ENCODE measurements at regions not wholly inside any gene's neighbourhood (a gene's known extent, or its start where the extent isn't known, plus 50 kb on each side); places are given as distances from the start of the nearest gene placed in this dataset.

DNA sequence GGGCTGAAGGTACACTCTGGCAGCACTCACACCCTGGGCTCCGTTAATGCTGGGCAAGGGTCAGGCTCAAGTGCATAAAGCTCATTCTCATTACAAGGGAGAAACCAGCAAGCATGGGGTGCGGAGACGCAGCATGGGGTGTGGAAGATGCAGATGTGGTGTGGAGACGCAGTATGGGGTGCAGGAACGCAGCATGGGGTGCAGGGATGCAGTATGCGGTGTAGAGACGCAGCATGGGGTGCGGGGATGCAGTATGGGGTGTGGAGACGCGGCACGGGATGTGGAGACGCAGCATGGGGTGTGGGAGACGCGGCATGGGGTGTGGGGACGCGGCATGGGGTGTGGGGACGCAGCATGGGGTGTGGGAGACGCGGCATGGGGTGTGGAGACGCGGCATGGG is 390.7 kb downstream of the NPHP4 start:
- no peak overlapping the region for H3K27ac Mint-ChIP-seq
- peaks cover 14% of the 10 kb centered on the region for H3K27me3 Mint-ChIP-seq (ENCODE audit: low read depth)
- H3K36me3 Mint-ChIP-seq (ENCODE audit: low read depth) = peaks cover 8% of the 10 kb centered on the region
- TF ChIP-seq, protein P1, sequence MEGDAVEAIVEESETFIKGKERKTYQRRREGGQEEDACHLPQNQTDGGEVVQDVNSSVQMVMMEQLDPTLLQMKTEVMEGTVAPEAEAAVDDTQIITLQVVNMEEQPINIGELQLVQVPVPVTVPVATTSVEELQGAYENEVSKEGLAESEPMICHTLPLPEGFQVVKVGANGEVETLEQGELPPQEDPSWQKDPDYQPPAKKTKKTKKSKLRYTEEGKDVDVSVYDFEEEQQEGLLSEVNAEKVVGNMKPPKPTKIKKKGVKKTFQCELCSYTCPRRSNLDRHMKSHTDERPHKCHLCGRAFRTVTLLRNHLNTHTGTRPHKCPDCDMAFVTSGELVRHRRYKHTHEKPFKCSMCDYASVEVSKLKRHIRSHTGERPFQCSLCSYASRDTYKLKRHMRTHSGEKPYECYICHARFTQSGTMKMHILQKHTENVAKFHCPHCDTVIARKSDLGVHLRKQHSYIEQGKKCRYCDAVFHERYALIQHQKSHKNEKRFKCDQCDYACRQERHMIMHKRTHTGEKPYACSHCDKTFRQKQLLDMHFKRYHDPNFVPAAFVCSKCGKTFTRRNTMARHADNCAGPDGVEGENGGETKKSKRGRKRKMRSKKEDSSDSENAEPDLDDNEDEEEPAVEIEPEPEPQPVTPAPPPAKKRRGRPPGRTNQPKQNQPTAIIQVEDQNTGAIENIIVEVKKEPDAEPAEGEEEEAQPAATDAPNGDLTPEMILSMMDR (IDR thresholded peaks at IDR 0.05; ENCODE audit: unreplicated experiment in 3 of 3) = no peak
- H3K9me3 Mint-ChIP-seq = peaks cover 3% of the 10 kb centered on the region
- H3K4me1 Mint-ChIP-seq = peaks cover 27% of the 10 kb centered on the region
- no peak overlapping the region for H3K4me3 Mint-ChIP-seq

DNA sequence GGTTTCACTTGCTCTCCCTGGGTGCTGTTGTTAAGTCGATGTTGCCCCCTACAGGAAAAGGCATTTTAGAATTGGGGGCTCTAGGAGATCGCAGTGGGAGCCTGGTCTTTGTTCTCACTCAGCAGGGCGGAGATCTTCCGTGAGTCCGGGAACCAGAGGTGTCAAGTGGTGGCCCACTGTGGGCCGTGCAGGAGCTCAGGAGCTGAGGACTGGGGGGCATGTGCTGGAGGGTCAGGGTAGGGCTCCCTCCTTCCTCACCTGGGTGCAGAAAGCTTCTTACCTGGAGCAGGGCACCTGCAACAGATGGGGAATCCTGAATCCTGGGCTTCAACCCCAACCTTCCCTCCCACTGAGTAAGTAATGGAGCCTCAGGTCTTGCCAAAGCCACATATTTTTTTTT is 392.7 kb downstream of the NPHP4 start:
- peaks cover 8% of the 10 kb centered on the region for H3K36me3 Mint-ChIP-seq (ENCODE audit: low read depth)
- H3K4me3 Mint-ChIP-seq = no peak overlapping the region
- TF ChIP-seq, protein P1 (IDR thresholded peaks at IDR 0.05; ENCODE audit: unreplicated experiment in 3 of 3) = no peak

DNA sequence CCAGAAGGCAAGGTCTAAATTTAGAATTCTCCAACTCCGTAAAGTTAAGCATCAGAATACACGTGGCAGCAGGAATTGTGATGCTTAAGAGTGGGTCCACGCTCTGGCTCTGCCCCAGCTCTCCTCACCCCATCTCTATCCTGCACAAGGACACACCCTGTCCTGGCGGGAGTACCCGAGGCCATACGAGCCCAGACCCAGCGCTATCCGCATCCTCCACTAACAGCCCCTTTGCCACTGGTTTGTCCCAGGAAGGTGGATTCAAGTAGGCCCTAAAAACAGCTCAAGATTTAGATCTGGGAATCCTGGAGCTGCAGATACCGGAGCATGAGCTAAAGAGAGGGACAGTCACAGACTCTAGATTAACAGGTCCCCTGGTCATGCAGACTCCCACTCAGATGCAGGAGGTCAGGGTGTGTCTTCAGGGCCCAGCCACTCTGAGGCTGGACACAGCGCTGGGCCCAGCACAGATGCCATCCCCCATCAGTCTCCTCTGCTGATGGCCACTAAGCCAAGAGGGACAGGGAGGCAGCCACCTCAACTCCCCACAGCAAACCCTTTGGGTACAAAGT is 393.3 kb downstream of the NPHP4 start:
- Mint-ChIP-seq H3K27me3 (ENCODE audit: low read depth) (peaks cover 14% of the 10 kb centered on the region), H3K9me3 (peaks cover 2% of the 10 kb centered on the region), H3K36me3 (ENCODE audit: low read depth) (peaks cover 2% of the 10 kb centered on the region), H3K4me1 (peaks cover 34% of the 10 kb centered on the region), H3K27ac (peak overlapping the region in 1 of 3 experiments; percentile 68), H3K4me3 (no peak overlapping the region)
- TF ChIP-seq, protein P1 (IDR thresholded peaks at IDR 0.05; ENCODE audit: unreplicated experiment in 3 of 3) = no peak

More for the DNA sequence above, 392.7 kb downstream of the NPHP4 start:
- Mint-ChIP-seq H3K27me3 (ENCODE audit: low read depth) (peaks cover 14% of the 10 kb centered on the region), H3K9me3 (peaks cover 3% of the 10 kb centered on the region), H3K27ac (no peak overlapping the region), H3K4me1 (peaks cover 28% of the 10 kb centered on the region)

DNA sequence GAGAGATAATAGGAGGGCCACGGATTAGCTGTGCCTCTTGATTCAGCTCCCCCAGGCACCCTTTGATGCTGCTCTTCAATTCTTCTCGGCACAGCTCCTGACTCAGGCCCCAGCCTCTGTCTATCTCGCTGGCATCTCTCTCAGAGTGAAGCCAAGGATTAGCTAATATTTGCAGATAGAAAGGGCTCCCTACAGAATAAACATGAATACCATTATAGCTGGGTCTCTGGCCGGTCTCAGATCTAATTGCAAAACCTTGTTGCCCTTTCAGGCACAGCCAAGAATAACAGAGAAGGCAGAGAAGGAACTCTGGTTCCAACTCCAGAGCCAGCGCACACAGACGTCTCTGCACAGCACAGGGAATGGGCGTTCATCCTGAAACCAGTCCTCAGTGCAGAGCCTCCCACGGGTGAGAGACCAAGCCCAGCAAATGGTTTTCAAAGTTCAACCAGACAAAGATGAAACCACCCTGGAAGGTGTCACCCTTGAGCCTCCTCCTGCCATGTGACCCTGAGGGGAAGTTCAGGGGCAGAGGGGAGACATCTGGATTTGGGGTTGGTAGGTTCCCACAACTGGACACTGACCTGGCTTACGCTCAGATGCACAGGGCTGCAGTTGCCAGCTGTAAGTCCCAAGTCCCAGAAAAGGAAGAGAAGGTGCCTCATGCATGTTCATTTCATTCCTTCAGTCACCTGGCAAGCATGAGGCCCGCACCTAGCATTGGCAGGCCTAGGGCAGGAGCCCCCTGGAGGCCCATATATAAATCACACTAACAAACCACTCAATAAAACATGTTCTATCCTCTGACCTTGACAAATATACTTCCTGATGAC is 394.0 kb downstream of the NPHP4 start:
- peak overlapping the region; percentile 9 to 68 (median 24) for H3K27ac Mint-ChIP-seq
- H3K4me3 Mint-ChIP-seq = no peak overlapping the region
- peaks cover 40% of the 10 kb centered on the region for H3K4me1 Mint-ChIP-seq
- peaks cover 18% of the 10 kb centered on the region for H3K27me3 Mint-ChIP-seq (ENCODE audit: low read depth)
- no peaks in the 10 kb centered on the region for H3K9me3 Mint-ChIP-seq
- H3K36me3 Mint-ChIP-seq (ENCODE audit: low read depth) = no peaks in the 10 kb centered on the region
- TF ChIP-seq, protein P1 (IDR thresholded peaks at IDR 0.05; ENCODE audit: unreplicated experiment in 3 of 3) = peak in 2 of 3 experiments; percentile 18 to 25

DNA sequence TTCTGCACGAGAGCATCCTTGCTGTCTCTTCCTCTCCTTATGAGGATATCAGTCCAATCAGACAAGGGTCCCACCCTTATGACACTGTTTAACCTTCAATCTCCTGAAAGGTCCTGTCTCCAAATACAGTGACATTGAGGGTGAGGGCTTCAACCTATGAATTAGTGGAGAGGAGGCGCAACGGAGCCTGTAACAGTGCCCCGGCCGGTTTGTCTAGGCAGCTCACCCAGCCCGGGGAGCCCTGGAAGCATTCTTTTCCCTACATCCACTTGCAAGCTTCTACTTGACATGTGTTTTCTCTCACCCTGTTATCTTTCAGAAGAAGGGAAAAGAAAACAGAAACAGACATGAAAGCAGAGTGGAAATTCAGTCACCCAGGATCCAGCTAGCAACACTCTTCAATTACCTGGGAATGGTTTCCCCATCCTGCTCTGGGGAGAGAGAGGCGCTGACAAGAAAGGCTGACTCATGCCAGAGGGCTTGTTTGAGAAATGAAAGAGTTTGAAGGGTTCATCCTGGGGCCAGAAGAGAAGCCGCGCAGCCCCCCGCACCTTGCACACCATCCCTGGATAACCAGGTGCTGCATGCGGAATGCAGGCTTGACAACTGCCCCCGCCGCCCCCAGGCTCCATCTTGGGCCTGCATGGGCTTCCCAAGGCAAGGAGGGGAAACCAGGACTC is 394.9 kb downstream of the NPHP4 start:
- H3K36me3 Mint-ChIP-seq (ENCODE audit: low read depth) = no peaks in the 10 kb centered on the region
- H3K4me3 Mint-ChIP-seq = no peak overlapping the region
- peak overlapping the region in 2 of 3 experiments; percentile 9 to 68 for H3K27ac Mint-ChIP-seq
- H3K4me1 Mint-ChIP-seq = peaks cover 41% of the 10 kb centered on the region
- no peaks in the 10 kb centered on the region for H3K9me3 Mint-ChIP-seq
- H3K27me3 Mint-ChIP-seq (ENCODE audit: low read depth) = peaks cover 18% of the 10 kb centered on the region
- TF ChIP-seq, protein P1 (IDR thresholded peaks at IDR 0.05; ENCODE audit: unreplicated experiment in 3 of 3) = no peak
